MM.1S (cell line): ENCODE measurements at regions not wholly inside any gene's neighbourhood (a gene's known extent, or its start where the extent isn't known, plus 50 kb on each side); places are given as distances from the start of the nearest gene placed in this dataset.
"Not testable (repeated sequence)": the region's sequence is repeated elsewhere in the genome, so short reads cannot be mapped to it uniquely, and the experiment has no call there.

Experiments
- CTCF ChIP-seq: fragments of 300-600 bp; sonication (generic); IDR thresholded peaks from 2 replicates; pipeline ENCODE4 v1.5.1; 2016; ENCODE audit warnings: antibody characterized with exemption, low read length, mixed read lengths
- EZH2 ChIP-seq: fragments of 300-600 bp; sonication (generic); optimal IDR thresholded peaks from 2 replicates; pipeline ENCODE3; 2017; ENCODE audit warnings: low read depth, mild to moderate bottlenecking, antibody characterized with exemption, low read length, mixed read lengths

DNA sequence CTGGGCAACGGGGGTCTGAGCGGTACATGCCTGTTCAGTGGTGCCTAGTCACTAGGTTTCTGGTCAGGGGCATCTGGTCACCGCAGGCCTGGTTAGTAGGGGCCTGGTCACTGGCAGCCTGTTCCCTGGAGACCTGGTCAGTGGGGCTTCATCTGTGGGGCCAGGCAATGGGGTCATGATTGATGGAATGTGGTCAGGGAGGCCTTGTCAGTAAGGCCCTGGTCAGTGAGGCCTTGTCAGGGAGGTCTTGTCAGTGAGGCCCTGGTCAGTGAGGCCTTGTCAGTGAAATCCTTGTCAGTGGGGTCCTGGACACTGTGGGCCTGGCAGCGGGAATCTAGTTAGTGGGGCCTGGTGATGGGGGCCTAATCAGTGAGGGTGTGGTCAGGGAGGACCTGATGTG, 763.6 kb downstream of the SPATA31A6 start:
- not testable (repeated sequence) for TF ChIP-seq EZH2, CTCF
